HEK293 (cell line): ENCODE measurements at regions not wholly inside any gene's neighbourhood (a gene's known extent, or its start where the extent isn't known, plus 50 kb on each side); places are given as distances from the start of the nearest gene placed in this dataset.

Experiments
- BCL11A ChIP-seq: fragments of 450-650 bp; formaldehyde crosslinking; IDR thresholded peaks from 2 replicates; pipeline ENCODE4 v1.5.1; 2016; ENCODE audit warnings: low read depth, missing biosample characterization, missing genetic modification characterization
- KLF1 ChIP-seq: fragments of 450-650 bp; formaldehyde crosslinking; IDR thresholded peaks from 2 replicates; pipeline ENCODE4 v1.5.1; 2016; ENCODE audit warnings: missing biosample characterization, missing genetic modification characterization
- ZFHX2 ChIP-seq: fragments of 450-650 bp; formaldehyde crosslinking; conservative IDR thresholded peaks from 2 replicates; pipeline ENCODE4 v1.5.1; 2016; ENCODE audit warnings: missing biosample characterization, missing genetic modification characterization
- ZNF155 ChIP-seq: fragments of 450-650 bp; formaldehyde crosslinking; IDR thresholded peaks from 2 replicates; pipeline ENCODE4 v1.5.1; 2016; ENCODE audit warnings: missing biosample characterization, missing genetic modification characterization
- ZNF560 ChIP-seq: fragments of 450-650 bp; formaldehyde crosslinking; IDR thresholded peaks from 2 replicates; pipeline ENCODE4 v1.5.1; 2017; ENCODE audit warnings: missing biosample characterization, missing genetic modification characterization, borderline replicate concordance
- TF ChIP-seq, protein P1 (sequence below): fragments of 450-650 bp; formaldehyde crosslinking; IDR thresholded peaks from 2 replicates; pipeline ENCODE4 v1.5.1; 2016; ENCODE audit warnings: missing biosample characterization, missing genetic modification characterization
- TF ChIP-seq, protein P2 (sequence below): fragments of 450-650 bp; formaldehyde crosslinking; IDR thresholded peaks from 2 replicates; pipeline ENCODE4 v1.5.1; 2016; ENCODE audit warnings: missing biosample characterization, missing genetic modification characterization
- TF ChIP-seq, protein P3 (sequence below): fragments of 450-650 bp; formaldehyde crosslinking; IDR thresholded peaks from 2 replicates; pipeline ENCODE4 v1.5.1; 2016; ENCODE audit warnings: missing biosample characterization, missing genetic modification characterization
- TF ChIP-seq, protein P4 (sequence below): fragments of 450-650 bp; formaldehyde crosslinking; IDR thresholded peaks from 2 replicates; pipeline ENCODE4 v1.5.1; 2017; ENCODE audit warnings: missing biosample characterization, missing genetic modification characterization
- TF ChIP-seq, protein P5 (sequence below): fragments of 450-650 bp; formaldehyde crosslinking; optimal IDR thresholded peaks from 2 replicates; pipeline ENCODE3; 2016; ENCODE audit warnings: missing biosample characterization, mild to moderate bottlenecking, missing genetic modification characterization

DNA sequence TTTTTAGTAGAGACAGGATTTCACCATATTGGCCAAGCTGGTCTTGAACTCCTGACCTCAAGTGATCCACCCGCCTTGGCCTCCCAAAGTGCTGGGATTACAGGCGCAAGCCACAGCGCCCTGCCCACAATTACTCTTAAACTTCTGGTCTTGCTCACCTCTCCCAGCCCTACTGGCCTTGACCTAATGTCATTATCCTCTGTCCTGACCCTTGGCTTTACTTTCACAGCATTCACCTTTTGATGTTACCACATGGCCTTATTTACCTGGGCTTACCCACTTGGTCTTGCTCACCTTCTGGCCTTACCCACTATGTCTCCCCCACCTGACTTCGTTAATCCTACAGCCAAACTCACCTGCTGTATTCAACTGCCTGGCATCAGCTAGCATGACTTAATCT, 105.9 kb downstream of the IL12A start:
- TF ChIP-seq, protein P1, sequence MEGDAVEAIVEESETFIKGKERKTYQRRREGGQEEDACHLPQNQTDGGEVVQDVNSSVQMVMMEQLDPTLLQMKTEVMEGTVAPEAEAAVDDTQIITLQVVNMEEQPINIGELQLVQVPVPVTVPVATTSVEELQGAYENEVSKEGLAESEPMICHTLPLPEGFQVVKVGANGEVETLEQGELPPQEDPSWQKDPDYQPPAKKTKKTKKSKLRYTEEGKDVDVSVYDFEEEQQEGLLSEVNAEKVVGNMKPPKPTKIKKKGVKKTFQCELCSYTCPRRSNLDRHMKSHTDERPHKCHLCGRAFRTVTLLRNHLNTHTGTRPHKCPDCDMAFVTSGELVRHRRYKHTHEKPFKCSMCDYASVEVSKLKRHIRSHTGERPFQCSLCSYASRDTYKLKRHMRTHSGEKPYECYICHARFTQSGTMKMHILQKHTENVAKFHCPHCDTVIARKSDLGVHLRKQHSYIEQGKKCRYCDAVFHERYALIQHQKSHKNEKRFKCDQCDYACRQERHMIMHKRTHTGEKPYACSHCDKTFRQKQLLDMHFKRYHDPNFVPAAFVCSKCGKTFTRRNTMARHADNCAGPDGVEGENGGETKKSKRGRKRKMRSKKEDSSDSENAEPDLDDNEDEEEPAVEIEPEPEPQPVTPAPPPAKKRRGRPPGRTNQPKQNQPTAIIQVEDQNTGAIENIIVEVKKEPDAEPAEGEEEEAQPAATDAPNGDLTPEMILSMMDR (tag by site-specific recombination): no peak
- TF ChIP-seq ZNF560 (tag by site-specific recombination) (no peak), BCL11A (tag by site-specific recombination) (no peak), KLF1 (tag by site-specific recombination) (no peak), ZFHX2 (tag by site-specific recombination) (no peak), ZNF155 (tag by site-specific recombination) (no peak)
- TF ChIP-seq, protein P2, sequence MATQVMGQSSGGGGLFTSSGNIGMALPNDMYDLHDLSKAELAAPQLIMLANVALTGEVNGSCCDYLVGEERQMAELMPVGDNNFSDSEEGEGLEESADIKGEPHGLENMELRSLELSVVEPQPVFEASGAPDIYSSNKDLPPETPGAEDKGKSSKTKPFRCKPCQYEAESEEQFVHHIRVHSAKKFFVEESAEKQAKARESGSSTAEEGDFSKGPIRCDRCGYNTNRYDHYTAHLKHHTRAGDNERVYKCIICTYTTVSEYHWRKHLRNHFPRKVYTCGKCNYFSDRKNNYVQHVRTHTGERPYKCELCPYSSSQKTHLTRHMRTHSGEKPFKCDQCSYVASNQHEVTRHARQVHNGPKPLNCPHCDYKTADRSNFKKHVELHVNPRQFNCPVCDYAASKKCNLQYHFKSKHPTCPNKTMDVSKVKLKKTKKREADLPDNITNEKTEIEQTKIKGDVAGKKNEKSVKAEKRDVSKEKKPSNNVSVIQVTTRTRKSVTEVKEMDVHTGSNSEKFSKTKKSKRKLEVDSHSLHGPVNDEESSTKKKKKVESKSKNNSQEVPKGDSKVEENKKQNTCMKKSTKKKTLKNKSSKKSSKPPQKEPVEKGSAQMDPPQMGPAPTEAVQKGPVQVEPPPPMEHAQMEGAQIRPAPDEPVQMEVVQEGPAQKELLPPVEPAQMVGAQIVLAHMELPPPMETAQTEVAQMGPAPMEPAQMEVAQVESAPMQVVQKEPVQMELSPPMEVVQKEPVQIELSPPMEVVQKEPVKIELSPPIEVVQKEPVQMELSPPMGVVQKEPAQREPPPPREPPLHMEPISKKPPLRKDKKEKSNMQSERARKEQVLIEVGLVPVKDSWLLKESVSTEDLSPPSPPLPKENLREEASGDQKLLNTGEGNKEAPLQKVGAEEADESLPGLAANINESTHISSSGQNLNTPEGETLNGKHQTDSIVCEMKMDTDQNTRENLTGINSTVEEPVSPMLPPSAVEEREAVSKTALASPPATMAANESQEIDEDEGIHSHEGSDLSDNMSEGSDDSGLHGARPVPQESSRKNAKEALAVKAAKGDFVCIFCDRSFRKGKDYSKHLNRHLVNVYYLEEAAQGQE (tag by site-specific recombination): no peak
- TF ChIP-seq, protein P3, sequence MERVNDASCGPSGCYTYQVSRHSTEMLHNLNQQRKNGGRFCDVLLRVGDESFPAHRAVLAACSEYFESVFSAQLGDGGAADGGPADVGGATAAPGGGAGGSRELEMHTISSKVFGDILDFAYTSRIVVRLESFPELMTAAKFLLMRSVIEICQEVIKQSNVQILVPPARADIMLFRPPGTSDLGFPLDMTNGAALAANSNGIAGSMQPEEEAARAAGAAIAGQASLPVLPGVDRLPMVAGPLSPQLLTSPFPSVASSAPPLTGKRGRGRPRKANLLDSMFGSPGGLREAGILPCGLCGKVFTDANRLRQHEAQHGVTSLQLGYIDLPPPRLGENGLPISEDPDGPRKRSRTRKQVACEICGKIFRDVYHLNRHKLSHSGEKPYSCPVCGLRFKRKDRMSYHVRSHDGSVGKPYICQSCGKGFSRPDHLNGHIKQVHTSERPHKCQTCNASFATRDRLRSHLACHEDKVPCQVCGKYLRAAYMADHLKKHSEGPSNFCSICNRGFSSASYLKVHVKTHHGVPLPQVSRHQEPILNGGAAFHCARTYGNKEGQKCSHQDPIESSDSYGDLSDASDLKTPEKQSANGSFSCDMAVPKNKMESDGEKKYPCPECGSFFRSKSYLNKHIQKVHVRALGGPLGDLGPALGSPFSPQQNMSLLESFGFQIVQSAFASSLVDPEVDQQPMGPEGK: no peak
- TF ChIP-seq, protein P4, sequence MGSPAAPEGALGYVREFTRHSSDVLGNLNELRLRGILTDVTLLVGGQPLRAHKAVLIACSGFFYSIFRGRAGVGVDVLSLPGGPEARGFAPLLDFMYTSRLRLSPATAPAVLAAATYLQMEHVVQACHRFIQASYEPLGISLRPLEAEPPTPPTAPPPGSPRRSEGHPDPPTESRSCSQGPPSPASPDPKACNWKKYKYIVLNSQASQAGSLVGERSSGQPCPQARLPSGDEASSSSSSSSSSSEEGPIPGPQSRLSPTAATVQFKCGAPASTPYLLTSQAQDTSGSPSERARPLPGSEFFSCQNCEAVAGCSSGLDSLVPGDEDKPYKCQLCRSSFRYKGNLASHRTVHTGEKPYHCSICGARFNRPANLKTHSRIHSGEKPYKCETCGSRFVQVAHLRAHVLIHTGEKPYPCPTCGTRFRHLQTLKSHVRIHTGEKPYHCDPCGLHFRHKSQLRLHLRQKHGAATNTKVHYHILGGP (tag by site-specific recombination): no peak
- TF ChIP-seq, protein P5, sequence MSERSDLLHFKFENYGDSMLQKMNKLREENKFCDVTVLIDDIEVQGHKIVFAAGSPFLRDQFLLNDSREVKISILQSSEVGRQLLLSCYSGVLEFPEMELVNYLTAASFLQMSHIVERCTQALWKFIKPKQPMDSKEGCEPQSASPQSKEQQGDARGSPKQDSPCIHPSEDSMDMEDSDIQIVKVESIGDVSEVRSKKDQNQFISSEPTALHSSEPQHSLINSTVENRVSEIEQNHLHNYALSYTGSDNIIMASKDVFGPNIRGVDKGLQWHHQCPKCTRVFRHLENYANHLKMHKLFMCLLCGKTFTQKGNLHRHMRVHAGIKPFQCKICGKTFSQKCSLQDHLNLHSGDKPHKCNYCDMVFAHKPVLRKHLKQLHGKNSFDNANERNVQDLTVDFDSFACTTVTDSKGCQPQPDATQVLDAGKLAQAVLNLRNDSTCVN (tag by site-specific recombination): no peak
